ENCODE measurements at regions not wholly inside any gene's neighbourhood (a gene's known extent, or its start where the extent isn't known, plus 50 kb on each side); places are given as distances from the start of the nearest gene placed in this dataset.

GRCh38 chr14:101137234-101137633 lies 233.7 kb upstream of the RTL1 start:
- no peaks in the 10 kb centered on the region for H3K36me3 ChIP-seq (ENCODE audit: insufficient read depth)
- H4K20me1 ChIP-seq (ENCODE audit: insufficient read depth) = no peaks in the 10 kb centered on the region
- no peak overlapping the region for H3K4me2 ChIP-seq
- H3K4me1 ChIP-seq (ENCODE audit: low read depth, poor library complexity, severe bottlenecking) = no peaks in the 10 kb centered on the region
- no peak overlapping the region for H3K27ac ChIP-seq
- no peak overlapping the region for H2AFZ ChIP-seq (ENCODE audit: low read depth)
- no peak for TF ChIP-seq CTCF (conservative IDR thresholded peaks at IDR 0.05; ENCODE audit: low read depth, low read length)
- H3K9ac ChIP-seq = no peak overlapping the region
- H3K79me2 ChIP-seq (ENCODE audit: insufficient read depth, low read depth) = no peaks in the 10 kb centered on the region
- no peaks in the 10 kb centered on the region; the same call in 1 of the 2 replicates for H3K27me3 ChIP-seq (ENCODE audit: insufficient read depth, low read depth)
- H3K4me3 ChIP-seq (IDR thresholded peaks at IDR 0.05; ENCODE audit: insufficient read depth, low read depth, low read length) = no peak overlapping the region

GRCh38 chr14:101147848-101148247 lies 244.3 kb upstream of the RTL1 start:
- no peak for TF ChIP-seq CTCF (conservative IDR thresholded peaks at IDR 0.05; ENCODE audit: low read depth, low read length)
- no peaks in the 10 kb centered on the region for H3K36me3 ChIP-seq (ENCODE audit: insufficient read depth)
- H2AFZ ChIP-seq (ENCODE audit: low read depth) = no peak overlapping the region
- no peak overlapping the region for H3K27ac ChIP-seq
- H3K4me3 ChIP-seq (IDR thresholded peaks at IDR 0.05; ENCODE audit: insufficient read depth, low read depth, low read length) = no peak overlapping the region
- H3K27me3 ChIP-seq (ENCODE audit: insufficient read depth, low read depth) = no peaks in the 10 kb centered on the region; the same call in 1 of the 2 replicates
- no peak overlapping the region for H3K4me2 ChIP-seq
- H3K4me1 ChIP-seq (ENCODE audit: low read depth, poor library complexity, severe bottlenecking) = no peaks in the 10 kb centered on the region
- H4K20me1 ChIP-seq (ENCODE audit: insufficient read depth) = no peaks in the 10 kb centered on the region
- no peak overlapping the region for H3K9ac ChIP-seq
- no peaks in the 10 kb centered on the region for H3K79me2 ChIP-seq (ENCODE audit: insufficient read depth, low read depth)

GRCh38 chr14:101150039-101150610 lies 246.6 kb upstream of the RTL1 start:
- no peaks in the 10 kb centered on the region for H3K4me1 ChIP-seq (ENCODE audit: low read depth, poor library complexity, severe bottlenecking)
- no peaks in the 10 kb centered on the region for H3K36me3 ChIP-seq (ENCODE audit: insufficient read depth)
- no peaks in the 10 kb centered on the region for H3K79me2 ChIP-seq (ENCODE audit: insufficient read depth, low read depth)
- H3K27me3 ChIP-seq (ENCODE audit: insufficient read depth, low read depth) = no peaks in the 10 kb centered on the region; the same call in 1 of the 2 replicates
- H3K4me2 ChIP-seq = no peak overlapping the region
- no peaks in the 10 kb centered on the region for H4K20me1 ChIP-seq (ENCODE audit: insufficient read depth)
- no peak overlapping the region for H2AFZ ChIP-seq (ENCODE audit: low read depth)
- no peak overlapping the region for H3K4me3 ChIP-seq (IDR thresholded peaks at IDR 0.05; ENCODE audit: insufficient read depth, low read depth, low read length)
- TF ChIP-seq CTCF (conservative IDR thresholded peaks at IDR 0.05; ENCODE audit: low read depth, low read length) = no peak
- H3K27ac ChIP-seq = no peak overlapping the region
- no peak overlapping the region for H3K9ac ChIP-seq

GRCh38 chr14:101151226-101151926 lies 247.9 kb upstream of the RTL1 start:
- H3K27ac ChIP-seq = no peak overlapping the region
- no peak overlapping the region for H2AFZ ChIP-seq (ENCODE audit: low read depth)
- no peaks in the 10 kb centered on the region; the same call in 1 of the 2 replicates for H3K27me3 ChIP-seq (ENCODE audit: insufficient read depth, low read depth)
- no peaks in the 10 kb centered on the region for H4K20me1 ChIP-seq (ENCODE audit: insufficient read depth)
- H3K4me2 ChIP-seq = no peak overlapping the region
- H3K4me3 ChIP-seq (IDR thresholded peaks at IDR 0.05; ENCODE audit: insufficient read depth, low read depth, low read length) = no peak overlapping the region
- TF ChIP-seq CTCF (conservative IDR thresholded peaks at IDR 0.05; ENCODE audit: low read depth, low read length) = no peak
- H3K36me3 ChIP-seq (ENCODE audit: insufficient read depth) = no peaks in the 10 kb centered on the region
- no peak overlapping the region for H3K9ac ChIP-seq
- H3K79me2 ChIP-seq (ENCODE audit: insufficient read depth, low read depth) = no peaks in the 10 kb centered on the region
- no peaks in the 10 kb centered on the region for H3K4me1 ChIP-seq (ENCODE audit: low read depth, poor library complexity, severe bottlenecking)
